ENCODE measurements at regions not wholly inside any gene's neighbourhood (a gene's known extent, or its start where the extent isn't known, plus 50 kb on each side); places are given as distances from the start of the nearest gene placed in this dataset.

GRCh38 chr13:29933401-29933800 lies 83.0 kb upstream of the UBL3 start:
- TF ChIP-seq EZH2 (IDR thresholded peaks at IDR 0.05; ENCODE audit: insufficient read depth, poor library complexity, severe bottlenecking) (no peak), EZH2phosphoT487 (IDR thresholded peaks at IDR 0.05; ENCODE audit: insufficient read depth, low read depth) (no peak)
